KMS-11 (cell line): ENCODE measurements at regions not wholly inside any gene's neighbourhood (a gene's known extent, or its start where the extent isn't known, plus 50 kb on each side); places are given as distances from the start of the nearest gene placed in this dataset.

Experiments used
- H2AFZ ChIP-seq: fragments of 200-600 bp; sonication (generic); 2 replicates; pipeline ENCODE4 v1.6.1; 2016; ENCODE audit warnings: antibody characterized with exemption, mixed run types, low read depth
- H3K27ac ChIP-seq: fragments of 200-600 bp; sonication (generic); 2 replicates; pipeline ENCODE4 v1.6.1; 2016; ENCODE audit warnings: mild to moderate bottlenecking, mixed run types
- H3K27me3 ChIP-seq: fragments of 200-600 bp; sonication (generic); 2 replicates; pipeline ENCODE4 v1.6.1; 2017; ENCODE audit warnings: mild to moderate bottlenecking, low read depth, mixed run types, moderate library complexity; ENCODE audit not compliant: insufficient read depth
- H3K36me3 ChIP-seq: fragments of 200-600 bp; sonication (generic); 2 replicates; pipeline ENCODE4 v1.6.1; 2017; ENCODE audit warnings: mild to moderate bottlenecking, mixed run types; ENCODE audit not compliant: insufficient read depth
- H3K4me1 ChIP-seq: fragments of 200-600 bp; sonication (generic); 2 replicates; pipeline ENCODE4 v1.6.1; 2016; ENCODE audit warnings: mild to moderate bottlenecking, low read depth, mixed run types; ENCODE audit not compliant: poor library complexity, severe bottlenecking
- H3K4me2 ChIP-seq: fragments of 200-600 bp; sonication (generic); 2 replicates; pipeline ENCODE4 v1.7.0; 2016; ENCODE audit warnings: mild to moderate bottlenecking, mixed run types
- H3K4me3 ChIP-seq: fragments of 200-600 bp; sonication (generic); IDR thresholded peaks from 2 replicates; pipeline ENCODE4 v1.6.1; 2017; ENCODE audit warnings: low read depth, low read length, mixed read lengths; ENCODE audit not compliant: insufficient read depth
- H3K79me2 ChIP-seq: fragments of 200-600 bp; sonication (generic); 2 replicates; pipeline ENCODE4 v1.6.1; 2016; ENCODE audit warnings: low read depth, mixed run types; ENCODE audit not compliant: insufficient read depth
- H3K9ac ChIP-seq: fragments of 200-600 bp; sonication (generic); 2 replicates; pipeline ENCODE4 v1.6.1; 2016; ENCODE audit warnings: mild to moderate bottlenecking, mixed run types
- H4K20me1 ChIP-seq: fragments of 200-600 bp; sonication (generic); 2 replicates; pipeline ENCODE4 v1.6.1; 2016; ENCODE audit warnings: mild to moderate bottlenecking, mixed run types; ENCODE audit not compliant: insufficient read depth
- CTCF ChIP-seq: fragments of 200-600 bp; sonication (generic); conservative IDR thresholded peaks from 2 replicates; pipeline ENCODE4 v1.6.1; 2017; ENCODE audit warnings: low read depth, mild to moderate bottlenecking, antibody characterized with exemption, low read length, moderate library complexity, mixed read lengths

- H3K4me2 ChIP-seq: no peak overlapping the region
Observed at GRCh38 chr11:122355968-122356367, 240.0 kb upstream of the BLID start.

GRCh38 chr11:122354025-122354697, 238.1 kb upstream of the BLID start:
- no peaks in the 10 kb centered on the region for H3K36me3 ChIP-seq
- no peak for TF ChIP-seq CTCF
- H4K20me1 ChIP-seq: no peaks in the 10 kb centered on the region
- H3K79me2 ChIP-seq: no peaks in the 10 kb centered on the region
- H3K4me1 ChIP-seq: no peaks in the 10 kb centered on the region
- no peak overlapping the region for H3K4me3 ChIP-seq
- H3K9ac ChIP-seq: no peak overlapping the region
- no peak overlapping the region for H3K4me2 ChIP-seq
- H3K27me3 ChIP-seq: no peaks in the 10 kb centered on the region
- H2AFZ ChIP-seq: no peak overlapping the region
- H3K27ac ChIP-seq: no peak overlapping the region

More at GRCh38 chr11:122355968-122356367, 240.0 kb upstream of the BLID start:
- Histone ChIP-seq H3K4me3 (no peak overlapping the region), H3K9ac (no peak overlapping the region), H3K36me3 (no peaks in the 10 kb centered on the region), H4K20me1 (no peaks in the 10 kb centered on the region), H3K27ac (no peak overlapping the region), H2AFZ (no peak overlapping the region), H3K79me2 (no peaks in the 10 kb centered on the region), H3K27me3 (no peaks in the 10 kb centered on the region), H3K4me1 (no peaks in the 10 kb centered on the region)
- no peak for TF ChIP-seq CTCF

GRCh38 chr11:122353561-122353960, 237.5 kb upstream of the BLID start:
- Histone ChIP-seq H2AFZ (no peak overlapping the region), H3K27me3 (no peaks in the 10 kb centered on the region), H3K4me1 (no peaks in the 10 kb centered on the region)

GRCh38 chr11:122348659-122349409, 232.8 kb upstream of the BLID start:
- H4K20me1 ChIP-seq: no peaks in the 10 kb centered on the region
- no peak overlapping the region for H2AFZ ChIP-seq
- no peak for TF ChIP-seq CTCF

More at GRCh38 chr11:122353561-122353960, 237.5 kb upstream of the BLID start:
- no peaks in the 10 kb centered on the region for H4K20me1 ChIP-seq
- H3K9ac ChIP-seq: no peak overlapping the region
- no peak overlapping the region for H3K4me2 ChIP-seq
- H3K4me3 ChIP-seq: no peak overlapping the region
- TF ChIP-seq CTCF: no peak
- no peaks in the 10 kb centered on the region for H3K36me3 ChIP-seq
- no peaks in the 10 kb centered on the region for H3K79me2 ChIP-seq
- no peak overlapping the region for H3K27ac ChIP-seq

More at GRCh38 chr11:122348659-122349409, 232.8 kb upstream of the BLID start:
- H3K9ac ChIP-seq: no peak overlapping the region
- H3K4me1 ChIP-seq: no peaks in the 10 kb centered on the region
- H3K27me3 ChIP-seq: no peaks in the 10 kb centered on the region
- no peaks in the 10 kb centered on the region for H3K36me3 ChIP-seq
- H3K79me2 ChIP-seq: no peaks in the 10 kb centered on the region
- no peak overlapping the region for H3K4me3 ChIP-seq
- no peak overlapping the region for H3K4me2 ChIP-seq
- H3K27ac ChIP-seq: no peak overlapping the region
